Pancreas (tissue), 10 donors: ENCODE measurements at regions not wholly inside any gene's neighbourhood (a gene's known extent, or its start where the extent isn't known, plus 50 kb on each side); places are given as distances from the start of the nearest gene placed in this dataset.

Source experiments
- ATAC-seq, 4 donors: fragments of 200-7000 bp; cut with Tn5 transposase; one replicate each; pipeline versions ENCODE4 v1.8.0 to v1.9.1; 2020; ENCODE audit warnings: mild to moderate bottlenecking in 4 of 4, moderate library complexity in 4 of 4
- DNase-seq, 6 donors: peaks; one replicate each; pipeline ENCODE4 v3.0.0-alpha.2; 2020
- FAIRE-seq: peaks from 2 replicates; lab custom pipeline; 2012; peaks lifted over from hg19 to GRCh38; lab: Jason Lieb, UNC
- H3K27ac ChIP-seq, 4 donors: fragments of 200-600 bp; sonication (generic); 1 replicate in 3 of 4; 2 replicates in 1 of 4; pipeline versions ENCODE4 v1.5.0 to v1.8.0; 2020
- H3K27me3 ChIP-seq, 4 donors: fragments of 200-600 bp; one replicate each; pipeline ENCODE4 v1.8.0; 2021
- H3K36me3 ChIP-seq, 3 donors: fragments of 200-600 bp; sonication (generic) in 1 of 3; one replicate each; pipeline versions ENCODE4 v1.5.0 to v1.8.0; 2020 to 2021
- H3K4me1 ChIP-seq, 3 donors: fragments of 200-600 bp; one replicate each; pipeline ENCODE4 v1.8.0; 2021
- H3K4me3 ChIP-seq, 4 donors: fragments of 200-600 bp; sonication (generic) in 2 of 4; one replicate each; pipeline versions ENCODE4 v1.5.0 to v1.8.0; 2020 to 2021
- H3K9me3 ChIP-seq, 4 donors: fragments of 200-600 bp; one replicate each; pipeline ENCODE4 v1.8.0; 2021
- CTCF ChIP-seq, 4 donors: fragments of 200-600 bp; sonication (generic) in 3 of 4; IDR thresholded peaks; one replicate each; pipeline versions ENCODE4 v1.5.0 to v1.8.0; 2021; ENCODE audit warnings: antibody characterized with exemption in 4 of 4
- WGBS, 2 donors: extraction: QIAGEN DNeasy Blood & Tissue Kit; methylation state at CpG; one replicate each; pipeline ENCODE4 v1.1.7; 2013; 5-methylcytosine and 5-hydroxymethylcytosine counted together
- intact Hi-C, 3 donors: fragments of 100-400 bp; cut with DNase I; formaldehyde crosslinking; loops; one replicate each; pipeline versions ENCODE4 v1.11.1 to v1.14.2; 2022
- donor health status: healthy with polysubstance abuse.
- donor health status: DM: no; HTN: no; CAD: no; lungs with moderate emphysema.
- donor health status: DM: no; HTN: no; CAD: no.
- donor health status: control.
- donor health status: control.
- donor health status: Bipolar disorder and iron deficiency.
- donor health status: DM: yes; HTN: yes; CAD: no.
- donor health status: DM: no; HTN: no; CAD: no.
- donor health status: DM: no; HTN: no; CAD: no.
- donor health status: DM: yes; HTN: yes; CAD: no.

- H3K4me1 ChIP-seq, result no peaks in the 10 kb centered on the region
- intact Hi-C loops, result no loop called here
- H3K36me3 ChIP-seq, result no peaks in the 10 kb centered on the region
- FAIRE-seq, result no peak
- WGBS, 2 donors, result 74 to 83% methylated on average over 5 of the region's 5 CpGs
- no peaks in the 10 kb centered on the region for H3K9me3 ChIP-seq
- no peaks in the 10 kb centered on the region for H3K27me3 ChIP-seq
- H3K4me3 ChIP-seq, result no peak overlapping the region
- no peak overlapping the region for H3K27ac ChIP-seq
- no peak for DNase-seq
- no peak for TF ChIP-seq CTCF (IDR thresholded peaks at IDR 0.05)
- no peak for ATAC-seq
Measured at GRCh38 chr5:172525996-172526360, 71.7 kb upstream of the SH3PXD2B start.

- FAIRE-seq (peak; percentile 34), DNase-seq (no peak), ATAC-seq (no peak)
- Histone ChIP-seq H3K4me1 (no peaks in the 10 kb centered on the region), H3K27me3 (no peaks in the 10 kb centered on the region), H3K27ac (no peak overlapping the region), H3K9me3 (no peaks in the 10 kb centered on the region), H3K36me3 (no peaks in the 10 kb centered on the region), H3K4me3 (no peak overlapping the region)
- intact Hi-C loops, result no loop called here
- no peak for TF ChIP-seq CTCF (IDR thresholded peaks at IDR 0.05)
- WGBS, 2 donors, result 82 to 88% methylated on average over 5 of the region's 5 CpGs
Measured at GRCh38 chr5:172525307-172525995, 71.1 kb upstream of the SH3PXD2B start.

GRCh38 chr5:172524573-172525021, 70.3 kb upstream of the SH3PXD2B start:
- intact Hi-C loops, result no loop called here
- no peak overlapping the region for H3K4me3 ChIP-seq
- ATAC-seq (peak in 1 of 4 donors; percentile 38), FAIRE-seq (no peak), DNase-seq (no peak)
- H3K27me3 ChIP-seq, result no peaks in the 10 kb centered on the region
- H3K9me3 ChIP-seq, result no peaks in the 10 kb centered on the region
- no peak overlapping the region for H3K27ac ChIP-seq
- WGBS, 2 donors, result 80 to 81% methylated on average over 6 of the region's 6 CpGs
- TF ChIP-seq CTCF (IDR thresholded peaks at IDR 0.05), result no peak
- no peaks in the 10 kb centered on the region for H3K36me3 ChIP-seq
- H3K4me1 ChIP-seq, result no peaks in the 10 kb centered on the region

- intact Hi-C loops, result no loop called here
- Histone ChIP-seq H3K9me3 (no peaks in the 10 kb centered on the region), H3K4me3 (no peak overlapping the region), H3K4me1 (no peaks in the 10 kb centered on the region), H3K36me3 (no peaks in the 10 kb centered on the region), H3K27ac (no peak overlapping the region), H3K27me3 (no peaks in the 10 kb centered on the region)
- TF ChIP-seq CTCF (IDR thresholded peaks at IDR 0.05), result no peak
- ATAC-seq (peak in 1 of 4 donors; percentile 44), FAIRE-seq (no peak), DNase-seq (peak in 1 of 6 donors; percentile 6)
- WGBS, 2 donors, result 76 to 78% methylated on average over 6 of the region's 6 CpGs
Measured at GRCh38 chr5:172523146-172523745, 68.9 kb upstream of the SH3PXD2B start.

- TF ChIP-seq CTCF (IDR thresholded peaks at IDR 0.05), result no peak
- no peaks in the 10 kb centered on the region for H3K36me3 ChIP-seq
- intact Hi-C loops, result no loop called here
- DNase-seq (no peak), FAIRE-seq (no peak), ATAC-seq (no peak)
- H3K4me3 ChIP-seq, result no peak overlapping the region
- WGBS, 2 donors, result 60 to 77% methylated on average over 3 of the region's 3 CpGs
- no peak overlapping the region for H3K27ac ChIP-seq
- H3K4me1 ChIP-seq, result no peaks in the 10 kb centered on the region
- H3K27me3 ChIP-seq, result no peaks in the 10 kb centered on the region
- H3K9me3 ChIP-seq, result no peaks in the 10 kb centered on the region
Measured at GRCh38 chr5:172521338-172521932, 67.1 kb upstream of the SH3PXD2B start.
